ENCODE measurements at regions not wholly inside any gene's neighbourhood (a gene's known extent, or its start where the extent isn't known, plus 50 kb on each side); places are given as distances from the start of the nearest gene placed in this dataset.
"Not testable (repeated sequence)": the region's sequence is repeated elsewhere in the genome, so short reads cannot be mapped to it uniquely, and the experiment has no call there.

- 42 to 45% methylated on average over 8 of the region's 8 CpGs for WGBS, 2 donors
- no peaks in the 10 kb centered on the region for H3K36me3 ChIP-seq
- no peaks in the 10 kb centered on the region for H3K9me3 ChIP-seq
- TF ChIP-seq POLR2A (IDR thresholded peaks at IDR 0.05), result no peak
- H3K27ac ChIP-seq, result no peak overlapping the region
- no peaks in the 10 kb centered on the region for H3K4me1 ChIP-seq
- DNase-seq (ENCODE audit: low spot score in 2 of 2), result no peak
- no peaks in the 10 kb centered on the region for H3K27me3 ChIP-seq
- no peak overlapping the region for H3K4me3 ChIP-seq
These were observed 362.2 kb downstream of the C6orf118 start for GRCh38 chr6:164947164-164947563.

GRCh38 chr6:164942271-164942670 is 367.1 kb downstream of the C6orf118 start:
- TF ChIP-seq EP300 (IDR thresholded peaks at IDR 0.05), result no peak
- TF ChIP-seq CTCF (IDR thresholded peaks at IDR 0.05), result no peak
- TF ChIP-seq POLR2A (IDR thresholded peaks at IDR 0.05), result no peak
- 93 to 94% methylated on average over 1 of the region's 1 CpG for WGBS, 2 donors
- no peaks in the 10 kb centered on the region for H3K4me1 ChIP-seq
- DNase-seq (ENCODE audit: low spot score in 2 of 2), result no peak
- H3K9me3 ChIP-seq, result peaks cover 0 to 2% (median 0%) of the 10 kb centered on the region in 4 donors
- no peak overlapping the region for H3K4me3 ChIP-seq
- no peaks in the 10 kb centered on the region for H3K27me3 ChIP-seq
- H3K36me3 ChIP-seq, result no peaks in the 10 kb centered on the region
- H3K27ac ChIP-seq, result no peak overlapping the region

DNA sequence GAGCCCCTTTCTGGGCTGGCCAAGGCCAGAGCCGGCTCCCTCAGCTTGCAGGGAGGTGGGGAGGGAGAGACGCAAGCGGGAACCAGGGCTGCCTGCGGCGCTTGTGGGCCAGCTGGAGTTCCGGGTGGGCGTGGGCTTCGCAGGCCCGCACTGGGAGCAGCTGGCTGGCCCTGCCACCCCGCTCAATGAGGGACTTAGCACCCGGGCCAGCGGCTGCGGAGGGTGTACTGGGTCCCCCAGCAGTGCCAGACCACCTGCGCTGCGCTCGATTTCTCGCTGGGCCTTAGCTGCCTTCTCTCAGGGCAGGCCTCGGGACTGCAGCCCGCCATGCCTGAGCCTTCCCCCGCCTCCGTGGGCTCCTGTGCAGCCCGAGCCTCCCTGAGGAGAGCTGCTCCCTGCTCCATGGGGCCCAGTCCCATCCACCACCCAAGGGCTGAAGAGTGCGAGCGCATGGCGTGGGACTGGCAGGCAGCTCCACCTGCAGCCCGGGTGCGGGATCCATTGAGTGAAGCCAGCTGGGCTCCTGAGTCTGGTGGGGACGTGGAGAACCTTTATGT is 376.1 kb downstream of the C6orf118 start:
- not testable (repeated sequence) for H3K4me3 ChIP-seq; H3K9me3 ChIP-seq; H3K4me1 ChIP-seq; H3K27ac ChIP-seq; DNase-seq (ENCODE audit: low spot score in 2 of 2); H3K36me3 ChIP-seq; H3K27me3 ChIP-seq
- WGBS, 2 donors, result 96 to 99% methylated on average over 20 to 21 of the region's 28 CpGs

DNA sequence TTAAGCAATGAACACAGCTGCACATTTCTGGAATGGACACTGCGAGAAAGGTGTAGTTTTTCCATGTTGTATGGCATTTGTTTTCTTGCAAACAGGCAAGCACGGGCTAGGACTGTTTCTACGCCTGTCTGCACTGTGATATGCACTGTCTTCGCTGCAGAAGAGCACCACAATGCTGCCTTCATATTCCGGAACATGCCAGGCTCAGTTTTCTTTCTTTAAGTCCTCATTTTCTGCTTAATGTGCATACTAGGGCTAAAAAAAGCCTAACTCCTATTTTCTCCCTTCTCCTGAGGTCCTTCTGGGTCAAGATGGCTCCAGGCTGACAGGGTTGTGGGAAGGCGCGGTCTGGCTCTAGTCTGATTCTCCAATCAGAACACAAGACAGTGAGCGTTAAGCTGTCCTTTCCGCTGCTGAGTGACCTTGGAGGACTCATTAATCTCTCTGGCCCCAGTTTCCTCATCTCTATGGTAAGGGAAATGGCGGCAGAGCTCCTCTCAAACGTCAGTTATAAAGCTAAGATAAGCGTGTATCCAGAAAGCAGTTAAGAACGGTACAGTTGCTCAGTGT is 379.9 kb downstream of the C6orf118 start:
- Histone ChIP-seq H3K27me3 (no peaks in the 10 kb centered on the region), H3K36me3 (no peaks in the 10 kb centered on the region), H3K4me3 (no peak overlapping the region), H3K9me3 (no peaks in the 10 kb centered on the region), H3K4me1 (peaks cover 0 to 10% (median 0%) of the 10 kb centered on the region in 4 donors), H3K27ac (no peak overlapping the region)
- WGBS, 2 donors, result 64 to 89% methylated on average over 13 of the region's 13 CpGs
- TF ChIP-seq POLR2A (IDR thresholded peaks at IDR 0.05) (no peak), CTCF (IDR thresholded peaks at IDR 0.05) (no peak), EP300 (IDR thresholded peaks at IDR 0.05) (no peak)
- DNase-seq (ENCODE audit: low spot score in 2 of 2), result no peak

GRCh38 chr6:164928728-164929407 is 380.5 kb downstream of the C6orf118 start:
- H3K9me3 ChIP-seq, result no peaks in the 10 kb centered on the region
- no peak for DNase-seq (ENCODE audit: low spot score in 2 of 2)
- no peaks in the 10 kb centered on the region for H3K36me3 ChIP-seq
- peaks cover 0 to 10% (median 0%) of the 10 kb centered on the region in 4 donors for H3K4me1 ChIP-seq
- H3K4me3 ChIP-seq, result peak overlapping the region in 1 of 4 donors; percentile 48
- WGBS, 2 donors, result 62 to 74% methylated on average over 8 of the region's 8 CpGs
- TF ChIP-seq POLR2A (IDR thresholded peaks at IDR 0.05), result no peak
- TF ChIP-seq CTCF (IDR thresholded peaks at IDR 0.05), result no peak
- TF ChIP-seq EP300 (IDR thresholded peaks at IDR 0.05), result no peak
- H3K27me3 ChIP-seq, result no peaks in the 10 kb centered on the region
- peak overlapping the region in 2 of 4 donors; percentile 18 to 62 for H3K27ac ChIP-seq

- Histone ChIP-seq H3K4me3 (peak overlapping the region; percentile 13 to 48 (median 36)), H3K9me3 (no peaks in the 10 kb centered on the region), H3K36me3 (no peaks in the 10 kb centered on the region), H3K4me1 (peaks cover 0 to 10% (median 0%) of the 10 kb centered on the region in 4 donors), H3K27me3 (no peaks in the 10 kb centered on the region), H3K27ac (peak overlapping the region in 3 of 4 donors; percentile 10 to 62 (median 52))
- WGBS, 2 donors, result 22 to 24% methylated on average over 17 of the region's 17 CpGs
- DNase-seq (ENCODE audit: low spot score in 2 of 2), result no peak
- TF ChIP-seq POLR2A (IDR thresholded peaks at IDR 0.05) (no peak), CTCF (IDR thresholded peaks at IDR 0.05) (no peak), EP300 (IDR thresholded peaks at IDR 0.05) (no peak)
These were observed 381.2 kb downstream of the C6orf118 start for GRCh38 chr6:164928057-164928727.

All from tibial nerve (tissue), 4 donors.